Heart right ventricle (tissue), 16 donors: ENCODE measurements at regions not wholly inside any gene's neighbourhood (a gene's known extent, or its start where the extent isn't known, plus 50 kb on each side); places are given as distances from the start of the nearest gene placed in this dataset.
"Not testable (repeated sequence)": the region's sequence is repeated elsewhere in the genome, so short reads cannot be mapped to it uniquely, and the experiment has no call there.

ENCODE experiments used
- ATAC-seq, 8 donors: fragments of 200-7000 bp; cut with Tn5 transposase; one replicate each; pipeline ENCODE4 v1.9.1; 2020; ENCODE audit warnings: mild to moderate bottlenecking in 8 of 8, moderate library complexity in 8 of 8, moderate number of reproducible peaks in 1 of 8
- DNase-seq, 2 donors: peaks; one replicate each; pipeline ENCODE4 v3.0.0-alpha.2; 2020
- H3K27ac ChIP-seq, 10 donors: fragments of 200-600 bp; sonication (generic) in 2 of 10; one replicate each; pipeline versions ENCODE4 v1.5.0 to v1.8.0; 2020 to 2022; ENCODE audit warnings: mild to moderate bottlenecking in 3 of 10
- H3K27me3 ChIP-seq, 7 donors: fragments of 200-600 bp; one replicate each; pipeline ENCODE4 v1.8.0; 2021 to 2022; ENCODE audit warnings: mild to moderate bottlenecking in 2 of 7
- H3K36me3 ChIP-seq, 9 donors: fragments of 200-600 bp; sonication (generic) in 1 of 9; one replicate each; pipeline versions ENCODE4 v1.5.0 to v1.8.0; 2020 to 2022; ENCODE audit warnings: mild to moderate bottlenecking in 2 of 9
- H3K4me1 ChIP-seq, 9 donors: fragments of 200-600 bp; sonication (generic) in 1 of 9; one replicate each; pipeline versions ENCODE4 v1.5.0 to v1.8.0; 2020 to 2022; ENCODE audit warnings: mild to moderate bottlenecking in 4 of 9
- H3K4me3 ChIP-seq, 10 donors: fragments of 200-600 bp; sonication (generic) in 2 of 10; one replicate each; pipeline versions ENCODE4 v1.5.0 to v1.8.0; 2020 to 2022; ENCODE audit warnings: mild to moderate bottlenecking in 7 of 10, moderate library complexity in 2 of 10
- H3K9me3 ChIP-seq, 11 donors: fragments of 200-600 bp in 10 of 11; sonication (generic) in 2 of 11; one replicate each; pipeline versions ENCODE4 v1.5.0 to v1.8.0; 2013 to 2022; ENCODE audit warnings: mild to moderate bottlenecking in 2 of 11, control low read depth in 1 of 11, moderate library complexity in 1 of 11
- CTCF ChIP-seq, 9 donors: fragments of 200-600 bp; sonication (generic) in 2 of 9; IDR thresholded peaks; one replicate each; pipeline versions ENCODE4 v1.5.0 to v1.8.0; 2021 to 2022; ENCODE audit warnings: antibody characterized with exemption in 9 of 9, mild to moderate bottlenecking in 5 of 9, moderate library complexity in 1 of 9
- WGBS, 2 donors: extraction: QIAGEN DNeasy Blood & Tissue Kit; methylation state at CpG; one replicate each; pipeline ENCODE4 v1.1.7; 2013; ENCODE audit warnings: inconsistent platforms in 1 of 2; 5-methylcytosine and 5-hydroxymethylcytosine counted together
- intact Hi-C, 10 donors: fragments of 100-400 bp; cut with DNase I; formaldehyde crosslinking; loops; one replicate each; pipeline versions ENCODE4 v1.11.1 to v1.14.2; 2022
- donor health status: Arrhythmogenic right ventricular cardiomyopathy.
- donor health status: ischemic (EF 13 %, LVEDD 7.1; RV severe dilation, severe dysfunction).
- donor health status: healthy with polysubstance abuse.
- donor health status: DM: no; HTN: yes; CAD: no.
- donor health status: DM: no; HTN: no; CAD: no.
- donor health status: ischemic (EF 25% LVEDD 6.9; RV normal size, moderate dysfunction).
- donor health status: ischemic (EF 25% LVEDD 5.7; RV mildly dilated, moderate dysfunction).
- donor health status: healthy.
- donor health status: DM: yes; HTN: yes; CAD: no.
- donor health status: Ischemic cardiomyopathy.
- donor health status: ischemic (EF 35%, LVEDD 5.7; RV mildly dilated, moderate dysfunction).
- donor health status: nonischemic (EF 11% LVEDD 7.7; RV severe dilation, severe dysfunction).
- donor health status: DM: yes; HTN: yes; CAD: no.
- donor health status: PGD.
- donor health status: ischemic (EF 29% LVEDD 5.4; RV normal size, mild dysfunction).
- donor health status: nonischemic (EF 23%, LVEDD 6.1; RV moderate dilation, normal function).

GRCh38 chr3:130827486-130827885 lies 66.4 kb upstream of the ATP2C1 start:
- 82 to 85% methylated on average over 11 of the region's 11 CpGs for WGBS, 2 donors
- no peak for ATAC-seq
- intact Hi-C loops, result no loop called here

GRCh38 chr3:130828948-130829947 lies 64.6 kb upstream of the ATP2C1 start:
- Histone ChIP-seq H3K27me3 (no peaks in the 10 kb centered on the region), H3K4me1 (peaks cover 0 to 3% (median 0%) of the 10 kb centered on the region in 9 donors), H3K9me3 (no peaks in the 10 kb centered on the region), H3K27ac (no peak overlapping the region), H3K4me3 (no peak overlapping the region), H3K36me3 (no peaks in the 10 kb centered on the region)
- ATAC-seq (no peak), DNase-seq (no peak)
- WGBS, 2 donors, result 83 to 85% methylated on average over 10 of the region's 10 CpGs
- TF ChIP-seq CTCF (IDR thresholded peaks at IDR 0.05), result no peak
- intact Hi-C loops, result no loop called here

More at GRCh38 chr3:130827486-130827885, 66.4 kb upstream of the ATP2C1 start:
- no peak for TF ChIP-seq CTCF (IDR thresholded peaks at IDR 0.05)
- DNase-seq, result no peak
- Histone ChIP-seq H3K4me3 (no peak overlapping the region), H3K4me1 (peaks cover 0 to 10% (median 0%) of the 10 kb centered on the region in 9 donors), H3K27ac (no peak overlapping the region), H3K27me3 (no peaks in the 10 kb centered on the region), H3K36me3 (no peaks in the 10 kb centered on the region), H3K9me3 (no peaks in the 10 kb centered on the region)

GRCh38 chr3:130831719-130832400 lies 62.0 kb upstream of the ATP2C1 start:
- Histone ChIP-seq H3K27ac (no peak overlapping the region), H3K36me3 (no peaks in the 10 kb centered on the region), H3K9me3 (no peaks in the 10 kb centered on the region), H3K27me3 (no peaks in the 10 kb centered on the region), H3K4me3 (no peak overlapping the region), H3K4me1 (peaks cover 0 to 20% (median 0%) of the 10 kb centered on the region in 9 donors)
- no peak for DNase-seq
- ATAC-seq, result no peak
- no peak for TF ChIP-seq CTCF (IDR thresholded peaks at IDR 0.05)
- intact Hi-C loops, result no loop called here
- WGBS, 2 donors, result 50 to 59% methylated on average over 10 of the region's 10 CpGs

DNA sequence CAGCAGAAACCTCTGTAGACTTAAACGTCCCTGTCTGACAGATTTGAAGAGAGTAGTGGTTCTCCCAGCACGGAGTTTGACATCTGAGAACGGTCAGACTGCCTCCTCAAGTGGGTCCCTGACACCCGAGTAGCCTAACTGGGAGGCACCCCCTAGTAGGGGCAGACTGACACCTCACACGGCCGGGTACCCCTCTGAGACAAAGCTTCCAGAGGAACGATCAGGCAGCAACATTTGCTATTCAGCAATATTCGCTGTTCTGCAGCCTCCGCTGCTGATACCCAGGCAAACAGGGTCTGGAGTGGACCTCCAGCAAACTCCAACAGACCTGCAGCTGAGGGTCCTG lies 61.5 kb upstream of the ATP2C1 start:
- H3K9me3 ChIP-seq, H3K27me3 ChIP-seq, DNase-seq, ATAC-seq, H3K36me3 ChIP-seq, intact Hi-C loops, H3K4me3 ChIP-seq, H3K27ac ChIP-seq: not testable (repeated sequence)
- peaks cover 0 to 20% (median 0%) of the 10 kb centered on the region in 9 donors for H3K4me1 ChIP-seq
- WGBS, 2 donors, result 36 to 59% methylated on average over 6 to 8 of the region's 9 CpGs
